GM12864 (cell line): ENCODE measurements at regions not wholly inside any gene's neighbourhood (a gene's known extent, or its start where the extent isn't known, plus 50 kb on each side); places are given as distances from the start of the nearest gene placed in this dataset.

Experiments used
- DNase-seq: peaks from one replicate; pipeline ENCODE4 v3.0.0-alpha.2; 2011; ENCODE audit warnings: low read depth
- H3K4me3 ChIP-seq: 2 replicates; pipeline ENCODE4 v1.5.1; 2011; ENCODE audit warnings: mild to moderate bottlenecking, low read depth, low read length, control low read depth
- TF ChIP-seq, protein P1 (sequence below): IDR thresholded peaks from 2 replicates; pipeline ENCODE4 v1.5.1; 2011; ENCODE audit warnings: low read depth, mild to moderate bottlenecking, moderate library complexity, low read length, control low read depth, inconsistent platforms; ENCODE audit errors: missing control alignments

GRCh38 chr20:10823585-10823984 is 149.8 kb upstream of the JAG1 start:
- TF ChIP-seq, protein P1, sequence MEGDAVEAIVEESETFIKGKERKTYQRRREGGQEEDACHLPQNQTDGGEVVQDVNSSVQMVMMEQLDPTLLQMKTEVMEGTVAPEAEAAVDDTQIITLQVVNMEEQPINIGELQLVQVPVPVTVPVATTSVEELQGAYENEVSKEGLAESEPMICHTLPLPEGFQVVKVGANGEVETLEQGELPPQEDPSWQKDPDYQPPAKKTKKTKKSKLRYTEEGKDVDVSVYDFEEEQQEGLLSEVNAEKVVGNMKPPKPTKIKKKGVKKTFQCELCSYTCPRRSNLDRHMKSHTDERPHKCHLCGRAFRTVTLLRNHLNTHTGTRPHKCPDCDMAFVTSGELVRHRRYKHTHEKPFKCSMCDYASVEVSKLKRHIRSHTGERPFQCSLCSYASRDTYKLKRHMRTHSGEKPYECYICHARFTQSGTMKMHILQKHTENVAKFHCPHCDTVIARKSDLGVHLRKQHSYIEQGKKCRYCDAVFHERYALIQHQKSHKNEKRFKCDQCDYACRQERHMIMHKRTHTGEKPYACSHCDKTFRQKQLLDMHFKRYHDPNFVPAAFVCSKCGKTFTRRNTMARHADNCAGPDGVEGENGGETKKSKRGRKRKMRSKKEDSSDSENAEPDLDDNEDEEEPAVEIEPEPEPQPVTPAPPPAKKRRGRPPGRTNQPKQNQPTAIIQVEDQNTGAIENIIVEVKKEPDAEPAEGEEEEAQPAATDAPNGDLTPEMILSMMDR: no peak
- H3K4me3 ChIP-seq: no peak overlapping the region
- DNase-seq: no peak

- no peak overlapping the region for H3K4me3 ChIP-seq
- TF ChIP-seq, protein P1: no peak
- DNase-seq: no peak
Observed at GRCh38 chr20:10824750-10825500, 151.1 kb upstream of the JAG1 start.

- H3K4me3 ChIP-seq: no peak overlapping the region
- TF ChIP-seq, protein P1: no peak
- no peak for DNase-seq
Observed at GRCh38 chr20:10826111-10826510, 152.3 kb upstream of the JAG1 start.

GRCh38 chr20:10828180-10828579 is 154.4 kb upstream of the JAG1 start:
- H3K4me3 ChIP-seq: no peak overlapping the region
- no peak for DNase-seq
- TF ChIP-seq, protein P1: no peak

DNA sequence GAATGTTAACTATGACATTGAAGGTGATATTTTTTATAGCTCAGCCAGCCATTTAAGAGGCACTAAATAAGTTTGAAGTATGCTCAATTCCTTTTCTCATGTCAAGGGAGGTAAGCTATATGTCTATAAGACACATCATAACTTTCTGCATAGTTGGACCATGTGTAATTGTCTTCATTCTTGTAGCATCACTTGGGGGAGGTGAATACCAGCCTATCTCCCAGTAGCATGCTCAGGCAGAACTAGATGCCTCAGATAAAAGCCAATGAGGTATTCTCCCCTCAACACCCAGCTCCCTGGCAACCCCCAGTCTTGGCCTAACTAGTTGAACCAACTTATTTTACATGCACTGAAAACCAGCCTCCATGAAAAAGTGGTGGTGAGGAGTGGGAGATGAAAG is 158.3 kb upstream of the JAG1 start:
- DNase-seq: no peak
- H3K4me3 ChIP-seq: no peak overlapping the region
- TF ChIP-seq, protein P1: no peak

GRCh38 chr20:10837901-10838300 is 164.1 kb upstream of the JAG1 start:
- no peak overlapping the region for H3K4me3 ChIP-seq
- TF ChIP-seq, protein P1: no peak
- DNase-seq: no peak

GRCh38 chr20:10842116-10842515 is 168.3 kb upstream of the JAG1 start:
- DNase-seq: no peak
- TF ChIP-seq, protein P1: no peak

More at GRCh38 chr20:10842116-10842515, 168.3 kb upstream of the JAG1 start:
- no peak overlapping the region for H3K4me3 ChIP-seq
